Effector memory CD8-positive, alpha-beta T cell (primary cell): ENCODE measurements at regions not wholly inside any gene's neighbourhood (a gene's known extent, or its start where the extent isn't known, plus 50 kb on each side); places are given as distances from the start of the nearest gene placed in this dataset.

Experiments used
- ATAC-seq: fragments of 150-1000 bp; cut with Tn5 transposase; replicated peaks from 2 replicates; pipeline ENCODE4 v1.10.0; 2021; ENCODE audit warnings: mild to moderate bottlenecking, moderate library complexity
- DNase-seq, 3 experiments: peaks; one replicate each; pipeline ENCODE4 v3.0.0; 2021
- H3K27ac Mint-ChIP-seq, 2 donors: one replicate each; pipeline ENCODE4 v1.8.0; 2022; ENCODE audit warnings: mild to moderate bottlenecking in 2 of 2, mixed read lengths in 2 of 2, moderate library complexity in 2 of 2
- H3K27me3 Mint-ChIP-seq, 2 donors: one replicate each; pipeline ENCODE4 v1.8.0; 2022; ENCODE audit warnings: mixed read lengths in 2 of 2
- H3K36me3 Mint-ChIP-seq: one replicate; pipeline ENCODE4 v1.8.0; 2022; ENCODE audit warnings: mild to moderate bottlenecking, moderate library complexity, mixed read lengths; ENCODE audit not compliant: insufficient read depth
- H3K4me1 Mint-ChIP-seq, 2 donors: one replicate each; pipeline ENCODE4 v1.8.0; 2022; ENCODE audit warnings: low read depth in 2 of 2, mixed read lengths in 2 of 2
- H3K4me3 Mint-ChIP-seq, 2 donors: one replicate each; pipeline ENCODE4 v1.8.0; 2022; ENCODE audit warnings: mild to moderate bottlenecking in 2 of 2, mixed read lengths in 2 of 2, moderate library complexity in 2 of 2
- H3K9me3 Mint-ChIP-seq, 2 donors: one replicate each; pipeline ENCODE4 v1.8.0; 2022; ENCODE audit warnings: mixed read lengths in 2 of 2

- ATAC-seq (no peak), DNase-seq (no peak)
- Mint-ChIP-seq H3K4me3 (no peak overlapping the region), H3K4me1 (no peaks in the 10 kb centered on the region), H3K27me3 (peaks cover 5 to 33% of the 10 kb centered on the region in 2 donors), H3K27ac (no peak overlapping the region), H3K9me3 (no peaks in the 10 kb centered on the region), H3K36me3 (peaks cover 2% of the 10 kb centered on the region)
These were observed 53.2 kb upstream of the CDON start for GRCh38 chr11:126115816-126116331.

DNA sequence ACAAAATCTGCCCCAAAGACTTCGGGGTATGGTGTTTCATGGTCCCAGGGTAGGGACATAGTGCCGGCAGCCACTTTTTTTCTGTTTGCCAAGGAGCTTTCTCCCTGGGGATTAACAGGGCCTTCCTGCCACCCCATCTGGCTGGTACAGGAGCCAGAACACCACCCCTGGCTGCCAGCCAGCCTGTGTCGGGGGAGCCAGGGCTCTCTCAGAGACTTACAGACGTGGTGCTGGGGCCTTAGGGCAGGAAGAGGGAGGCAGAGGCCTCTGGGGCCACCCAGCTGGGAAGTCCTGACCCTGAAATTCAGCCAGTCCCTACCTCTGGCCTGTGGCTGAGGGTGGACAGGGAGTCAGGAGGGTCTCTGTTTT lies 52.4 kb upstream of the CDON start:
- Mint-ChIP-seq H3K36me3 (peaks cover 2% of the 10 kb centered on the region), H3K9me3 (no peaks in the 10 kb centered on the region), H3K27ac (no peak overlapping the region), H3K27me3 (peaks cover 5 to 39% of the 10 kb centered on the region in 2 donors), H3K4me1 (no peaks in the 10 kb centered on the region), H3K4me3 (no peak overlapping the region)
- no peak for DNase-seq
- no peak for ATAC-seq

GRCh38 chr11:126114486-126115126 lies 51.9 kb upstream of the CDON start:
- no peaks in the 10 kb centered on the region for H3K4me1 Mint-ChIP-seq
- ATAC-seq: no peak
- peaks cover 5 to 44% of the 10 kb centered on the region in 2 donors for H3K27me3 Mint-ChIP-seq
- H3K9me3 Mint-ChIP-seq: no peaks in the 10 kb centered on the region
- no peak for DNase-seq
- peaks cover 2% of the 10 kb centered on the region for H3K36me3 Mint-ChIP-seq
- no peak overlapping the region for H3K27ac Mint-ChIP-seq
- H3K4me3 Mint-ChIP-seq: no peak overlapping the region

DNA sequence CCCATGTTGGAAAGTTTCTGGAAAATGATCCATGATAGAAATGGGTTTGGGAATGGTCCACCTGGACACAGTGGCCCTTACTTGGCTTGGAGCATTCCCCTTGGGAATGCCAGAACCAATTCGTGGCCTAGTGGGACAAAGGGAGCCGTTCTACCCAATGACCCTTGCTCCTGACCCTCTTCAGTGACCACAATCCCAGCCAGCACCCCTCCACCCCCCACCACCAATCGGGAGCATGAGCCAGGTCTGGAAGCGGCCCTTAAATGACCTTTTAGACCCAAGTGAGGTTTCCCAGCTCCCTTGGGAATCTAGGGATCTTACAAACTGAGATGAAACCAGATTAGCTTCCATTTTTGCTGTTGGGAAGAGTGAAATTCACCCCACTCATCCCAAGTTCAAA lies 51.3 kb upstream of the CDON start:
- DNase-seq: no peak
- no peak for ATAC-seq
- no peaks in the 10 kb centered on the region for H3K4me1 Mint-ChIP-seq

GRCh38 chr11:126113515-126113957 lies 50.9 kb upstream of the CDON start:
- Mint-ChIP-seq H3K4me3 (no peak overlapping the region), H3K9me3 (no peaks in the 10 kb centered on the region), H3K4me1 (no peaks in the 10 kb centered on the region), H3K27me3 (peaks cover 5 to 41% of the 10 kb centered on the region in 2 donors), H3K27ac (no peak overlapping the region), H3K36me3 (peaks cover 2% of the 10 kb centered on the region)
- ATAC-seq (no peak), DNase-seq (no peak)

More for the DNA sequence above, 51.3 kb upstream of the CDON start:
- H3K27me3 Mint-ChIP-seq: peaks cover 5 to 45% of the 10 kb centered on the region in 2 donors
- H3K36me3 Mint-ChIP-seq: peaks cover 2% of the 10 kb centered on the region
- H3K27ac Mint-ChIP-seq: no peak overlapping the region
- H3K4me3 Mint-ChIP-seq: no peak overlapping the region
- no peaks in the 10 kb centered on the region for H3K9me3 Mint-ChIP-seq

- Mint-ChIP-seq H3K9me3 (no peaks in the 10 kb centered on the region), H3K36me3 (peaks cover 2% of the 10 kb centered on the region), H3K4me3 (no peak overlapping the region), H3K27ac (no peak overlapping the region), H3K27me3 (peaks cover 5 to 41% of the 10 kb centered on the region in 2 donors), H3K4me1 (no peaks in the 10 kb centered on the region)
- ATAC-seq (no peak), DNase-seq (no peak)
These were observed 50.3 kb upstream of the CDON start for GRCh38 chr11:126113012-126113411.

GRCh38 chr11:126112547-126112946 lies 49.9 kb upstream of the CDON start:
- Mint-ChIP-seq H3K9me3 (no peaks in the 10 kb centered on the region), H3K4me1 (no peaks in the 10 kb centered on the region), H3K27me3 (peaks cover 5 to 41% of the 10 kb centered on the region in 2 donors), H3K4me3 (no peak overlapping the region), H3K36me3 (peaks cover 2% of the 10 kb centered on the region), H3K27ac (no peak overlapping the region)
- no peak for ATAC-seq
- DNase-seq: no peak
